KBM-7 (cell line): ENCODE measurements at regions not wholly inside any gene's neighbourhood (a gene's known extent, or its start where the extent isn't known, plus 50 kb on each side); places are given as distances from the start of the nearest gene placed in this dataset.
"Not testable (repeated sequence)": the region's sequence is repeated elsewhere in the genome, so short reads cannot be mapped to it uniquely, and the experiment has no call there.

Experiments
- DNase-seq: peaks from one replicate; pipeline ENCODE4 v3.0.0-alpha.2; 2015
- in situ Hi-C: fragments of 300-500 bp; cut with MboI; formaldehyde crosslinking; loops from 2 replicates; pipeline ENCODE4 v1.14.3; 2020; ENCODE audit warnings: low sequenced_read_pairs, low pct_unique_long_range_greater_than_20kb, mixed read lengths

- no peak for DNase-seq
- in situ Hi-C loops = no loop called here
Observed at GRCh38 chr2:124967325-124967724, 942.2 kb downstream of the CNTNAP5 start.

DNA sequence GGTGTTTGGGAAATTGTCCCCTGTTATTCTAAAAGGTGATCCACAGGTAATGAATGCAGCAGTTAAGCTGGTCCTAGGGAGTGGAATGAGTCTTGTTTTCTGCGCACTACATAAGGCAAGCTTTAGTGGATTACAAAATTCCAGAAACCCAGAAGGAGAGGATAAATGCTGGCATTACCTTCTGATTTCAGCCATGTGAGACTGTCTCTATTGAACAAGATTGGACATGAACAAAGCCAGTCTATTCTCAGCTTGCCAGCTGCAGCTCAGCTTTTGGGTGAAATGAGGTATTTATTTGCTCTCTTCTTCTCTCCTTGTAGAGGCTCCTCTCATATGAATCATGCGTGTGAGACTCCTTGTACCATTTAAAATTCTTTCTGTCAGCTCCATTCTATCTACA is 944.9 kb downstream of the CNTNAP5 start:
- DNase-seq = no peak
- in situ Hi-C loops = no loop called here

- no peak for DNase-seq
- in situ Hi-C loops = no loop called here
Observed at GRCh38 chr2:124973396-124973795, 948.3 kb downstream of the CNTNAP5 start.

- in situ Hi-C loops = no loop called here
- no peak for DNase-seq
Observed at GRCh38 chr2:124975224-124975623, 950.1 kb downstream of the CNTNAP5 start.

DNA sequence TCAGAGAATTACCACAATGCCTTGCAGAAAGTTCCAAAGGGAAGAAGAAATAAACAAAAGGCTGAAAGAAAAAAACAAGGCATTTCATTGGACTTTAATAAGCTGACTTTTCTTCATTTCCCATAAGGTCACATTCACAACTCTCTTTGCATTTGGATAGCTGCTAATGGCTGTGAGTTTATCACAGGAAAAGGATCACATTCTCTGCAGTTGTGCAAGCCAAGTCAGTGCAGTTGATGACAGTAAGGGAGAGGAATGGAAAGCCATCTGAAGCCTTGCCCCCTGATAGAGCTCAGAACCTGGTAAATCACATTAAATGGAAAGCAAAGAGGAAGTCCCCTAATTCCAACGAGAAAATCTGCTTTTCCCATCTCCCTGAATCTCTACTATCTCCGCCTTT is 950.6 kb downstream of the CNTNAP5 start:
- no peak for DNase-seq
- in situ Hi-C loops = no loop called here

- DNase-seq = no peak
- in situ Hi-C loops = no loop called here
Observed at GRCh38 chr2:124978597-124978996, 953.5 kb downstream of the CNTNAP5 start.

DNA sequence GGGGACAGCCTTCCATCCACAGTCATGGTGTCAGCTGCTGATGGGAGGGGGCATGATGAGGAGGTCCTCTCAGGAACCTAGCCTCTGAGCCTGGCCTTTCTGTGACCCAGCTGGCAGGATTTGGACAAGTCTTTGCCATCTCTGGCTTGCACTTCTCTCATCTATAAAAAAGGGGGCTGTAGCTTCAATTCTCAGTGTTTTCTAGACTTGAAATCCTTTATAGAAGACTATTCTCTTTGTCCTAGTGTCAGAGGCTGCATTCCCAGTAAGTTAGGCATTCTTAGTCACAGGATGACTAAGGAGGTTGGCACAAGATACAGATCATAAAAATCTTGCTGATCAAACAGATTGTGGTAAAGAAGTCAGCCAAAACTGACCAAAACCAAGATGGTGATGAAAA is 958.5 kb downstream of the CNTNAP5 start:
- in situ Hi-C loops = no loop called here
- DNase-seq = no peak

- in situ Hi-C loops = no loop called here
- DNase-seq = no peak
Observed at GRCh38 chr2:124985270-124985669, 960.2 kb downstream of the CNTNAP5 start.

DNA sequence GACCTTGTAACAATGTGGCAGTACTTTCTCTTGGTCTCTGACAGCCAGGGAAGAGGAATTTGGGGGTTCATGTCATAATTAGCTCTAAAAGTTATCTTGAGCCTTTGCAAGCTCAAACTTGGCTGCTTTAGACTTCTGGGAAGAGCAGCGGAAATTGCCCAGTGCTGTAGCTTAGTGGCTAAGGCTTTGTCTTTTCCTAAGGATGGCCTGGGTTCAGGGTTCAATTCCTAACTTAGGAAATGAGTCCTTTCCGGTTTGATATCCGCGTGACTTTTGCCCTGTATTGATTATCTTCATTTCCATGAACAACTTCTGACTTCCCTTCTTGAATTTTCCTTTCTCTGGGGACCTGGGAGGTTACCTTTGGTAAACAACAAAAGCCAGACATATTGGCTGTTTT is 961.0 kb downstream of the CNTNAP5 start:
- in situ Hi-C loops = no loop called here

GRCh38 chr2:124986870-124987269 is 961.8 kb downstream of the CNTNAP5 start:
- in situ Hi-C loops, DNase-seq: not testable (repeated sequence)

More for the DNA sequence above, 961.0 kb downstream of the CNTNAP5 start:
- no peak for DNase-seq

DNA sequence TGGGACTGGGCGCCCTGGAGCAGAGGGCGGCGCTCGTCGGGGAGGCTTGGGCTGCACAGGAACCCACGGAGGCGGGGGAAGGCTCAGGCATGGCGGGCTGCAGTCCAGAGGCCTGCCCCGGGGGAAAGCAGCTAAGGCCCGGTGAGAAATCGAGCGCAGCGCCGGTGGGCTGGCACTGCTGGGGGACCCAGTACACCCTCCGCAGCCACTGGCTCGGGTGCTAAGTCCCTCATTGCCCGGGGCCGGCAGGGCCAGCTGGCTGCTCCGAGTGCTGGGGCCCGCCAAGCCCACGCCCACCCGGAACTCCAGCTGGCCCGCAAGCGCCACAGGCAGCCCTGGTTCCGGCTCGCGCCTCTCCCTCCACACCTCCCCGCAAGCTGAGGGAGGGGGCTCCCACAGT is 962.3 kb downstream of the CNTNAP5 start:
- in situ Hi-C loops, DNase-seq: not testable (repeated sequence)

- in situ Hi-C loops = no loop called here
- DNase-seq = no peak
Observed at GRCh38 chr2:124988111-124988510, 963.0 kb downstream of the CNTNAP5 start.

DNA sequence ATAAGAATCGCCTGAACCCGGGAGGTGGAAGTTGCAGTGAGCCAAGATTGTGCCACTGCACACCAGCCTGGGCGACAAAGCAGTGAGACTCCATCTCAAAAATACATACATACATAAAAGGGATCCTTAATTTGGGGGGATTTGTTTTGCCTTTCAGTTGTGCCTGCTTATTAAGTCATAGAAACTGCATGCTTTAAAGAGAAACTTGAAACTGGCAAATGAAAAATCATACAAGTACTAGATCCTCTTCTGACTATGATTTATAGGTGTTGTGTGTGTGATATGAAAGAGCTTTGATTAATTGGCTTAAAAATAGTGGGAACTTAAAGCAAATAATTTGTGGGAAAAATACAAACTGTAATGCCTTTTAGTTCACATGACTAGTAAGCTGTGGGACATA is 963.7 kb downstream of the CNTNAP5 start:
- no peak for DNase-seq
- in situ Hi-C loops = no loop called here

DNA sequence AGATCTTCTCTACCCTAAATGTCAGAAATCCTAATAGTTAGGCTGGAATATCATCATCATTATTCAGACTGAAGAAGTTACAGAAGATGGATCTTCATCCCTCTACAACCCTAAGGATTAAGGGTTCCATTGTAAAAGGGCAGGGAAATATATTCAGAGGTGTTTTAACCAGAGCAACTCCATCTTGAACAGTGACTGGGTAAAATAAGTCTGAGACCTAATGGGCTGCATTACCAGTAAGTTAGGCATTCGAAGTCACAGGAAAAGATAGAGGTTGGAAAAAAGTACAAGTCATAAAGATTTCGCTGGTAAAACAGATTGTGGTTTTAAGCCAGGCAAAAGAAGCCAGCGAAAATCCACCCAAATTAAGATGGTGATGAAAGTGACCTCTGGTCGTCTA is 968.7 kb downstream of the CNTNAP5 start:
- in situ Hi-C loops = no loop called here
- no peak for DNase-seq

GRCh38 chr2:124995185-124995912 is 970.3 kb downstream of the CNTNAP5 start:
- in situ Hi-C loops = no loop called here
- DNase-seq = no peak

GRCh38 chr2:124996406-124996805 is 971.3 kb downstream of the CNTNAP5 start:
- in situ Hi-C loops = no loop called here
- no peak for DNase-seq

DNA sequence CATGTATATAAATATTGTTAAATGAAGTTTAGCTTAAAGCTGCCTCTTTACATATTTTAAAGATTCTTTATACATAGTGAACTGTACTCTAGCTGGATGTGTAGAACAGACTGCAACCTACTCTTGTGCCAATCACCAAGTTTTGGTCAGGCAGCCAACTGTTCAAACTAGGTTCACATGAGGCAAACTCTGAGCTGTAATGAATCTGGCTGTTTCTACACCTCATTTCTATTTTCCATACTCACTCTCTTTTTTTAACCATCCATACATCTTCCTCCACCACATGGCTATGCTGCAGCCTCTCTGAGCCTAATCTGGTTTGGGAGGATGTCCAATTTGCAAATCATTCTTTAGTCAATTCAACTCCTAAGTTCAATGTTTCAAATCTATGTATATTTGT is 974.8 kb downstream of the CNTNAP5 start:
- in situ Hi-C loops = no loop called here
- DNase-seq = no peak

GRCh38 chr2:125004106-125004800 is 979.2 kb downstream of the CNTNAP5 start:
- DNase-seq = no peak
- in situ Hi-C loops = no loop called here

DNA sequence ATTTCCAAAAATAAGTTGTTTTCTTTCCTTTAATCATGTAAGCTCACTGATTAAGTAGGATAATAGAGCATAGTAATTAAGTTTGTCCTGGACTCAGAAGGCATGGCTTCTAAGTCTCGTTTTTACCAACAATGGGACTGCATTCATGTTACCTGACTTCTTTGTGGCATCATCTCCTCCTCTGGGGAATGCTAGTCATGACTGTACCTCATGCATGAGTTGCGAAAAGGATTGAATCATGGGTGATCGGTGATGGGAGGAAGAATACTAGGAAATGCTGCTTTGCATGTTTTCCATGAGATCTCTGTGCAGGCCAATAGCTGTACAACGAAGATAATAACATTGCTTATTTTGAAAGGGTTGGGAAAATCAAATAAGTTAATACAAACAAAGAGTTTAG is 981.6 kb downstream of the CNTNAP5 start:
- in situ Hi-C loops = no loop called here
- no peak for DNase-seq

DNA sequence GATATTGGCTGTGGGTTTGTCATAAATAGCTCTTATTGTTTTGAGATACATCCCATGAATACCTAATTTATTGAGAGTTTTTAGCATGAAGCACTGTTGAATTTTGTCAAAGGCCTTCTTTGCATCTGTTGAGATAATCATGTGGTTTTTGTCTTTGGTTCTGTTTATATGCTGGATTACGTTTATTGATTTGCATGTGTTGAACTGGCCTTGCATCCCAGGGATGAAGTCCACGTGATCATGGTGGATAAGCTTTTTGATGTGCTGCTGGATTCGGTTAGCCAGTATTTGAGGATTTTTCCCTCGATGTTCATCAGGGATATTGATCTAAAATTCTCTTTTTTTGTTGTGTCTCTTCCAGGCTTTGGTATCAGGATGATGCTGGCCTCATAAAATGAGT is 1003.6 kb downstream of the CNTNAP5 start:
- DNase-seq, in situ Hi-C loops: not testable (repeated sequence)

GRCh38 chr2:125033871-125034270 is 1008.8 kb downstream of the CNTNAP5 start:
- DNase-seq = no peak
- in situ Hi-C loops = no loop called here
